CD14-positive monocyte (primary cell): ENCODE measurements at regions not wholly inside any gene's neighbourhood (a gene's known extent, or its start where the extent isn't known, plus 50 kb on each side); places are given as distances from the start of the nearest gene placed in this dataset.

ENCODE experiments used
- DNase-seq, 3 donors: peaks; one replicate each; pipeline ENCODE4 v3.0.0-alpha.2; 2011 to 2022
- H2AFZ ChIP-seq: 2 replicates; pipeline ENCODE4 v1.6.0; 2012; ENCODE audit warnings: mild to moderate bottlenecking, low read depth, low read length, inconsistent platforms; ENCODE audit not compliant: insufficient read depth, poor library complexity, severe bottlenecking
- H3K27ac ChIP-seq, 2 donors: 1 replicate in 1 of 2; 2 replicates in 1 of 2; pipeline ENCODE4 v1.5.1; 2012 to 2013; ENCODE audit warnings: low read length in 2 of 2, control low read depth in 1 of 2, inconsistent platforms in 1 of 2, low read depth in 1 of 2, mild to moderate bottlenecking in 1 of 2
- H3K27me3 ChIP-seq, 2 donors: one replicate each; pipeline versions ENCODE4 v1.6.0 to v1.6.1; 2011 to 2013; ENCODE audit warnings: low read length in 2 of 2; ENCODE audit not compliant: control insufficient read depth in 2 of 2, insufficient read depth in 2 of 2
- H3K36me3 ChIP-seq, 2 donors: replicated peaks in 1 of 2; 1 replicate in 1 of 2; 2 replicates in 1 of 2; pipeline versions ENCODE4 v1.5.1 to v1.6.1; 2012 to 2013; ENCODE audit warnings: low read length in 2 of 2, control low read depth in 1 of 2, inconsistent platforms in 1 of 2, mild to moderate bottlenecking in 1 of 2; ENCODE audit not compliant: insufficient read depth in 2 of 2, control insufficient read depth in 1 of 2
- H3K4me1 ChIP-seq, 2 donors: 1 replicate in 1 of 2; 2 replicates in 1 of 2; pipeline versions ENCODE4 v1.5.1 to v1.6.1; 2012 to 2013; ENCODE audit warnings: low read length in 2 of 2, control low read depth in 1 of 2, inconsistent platforms in 1 of 2, mild to moderate bottlenecking in 1 of 2, moderate library complexity in 1 of 2; ENCODE audit not compliant: insufficient read depth in 2 of 2, control insufficient read depth in 1 of 2
- H3K4me2 ChIP-seq: replicated peaks from 2 replicates; pipeline ENCODE3; 2012; ENCODE audit warnings: low read length, moderate library complexity, mild to moderate bottlenecking; ENCODE audit not compliant: poor library complexity, severe bottlenecking; ENCODE audit errors: extremely low read depth
- H3K4me3 ChIP-seq, 3 experiments: fragments of 200-600 bp in 1 of 3; sonication (generic) in 1 of 3; replicated peaks in 1 of 3; 1 replicate in 2 of 3; 2 replicates in 1 of 3; pipeline ENCODE4 v1.5.1; 2011 to 2013; ENCODE audit warnings: low read length in 3 of 3, mild to moderate bottlenecking in 3 of 3, control low read depth in 2 of 3, low read depth in 2 of 3, inconsistent platforms in 1 of 3, moderate library complexity in 1 of 3
- H3K79me2 ChIP-seq: 2 replicates; pipeline ENCODE4 v1.6.0; 2012; ENCODE audit warnings: mild to moderate bottlenecking, control low read depth, inconsistent platforms, low read length, moderate library complexity; ENCODE audit not compliant: insufficient read depth
- H3K9ac ChIP-seq: 2 replicates; pipeline ENCODE4 v1.6.0; 2017; ENCODE audit warnings: low read length, mild to moderate bottlenecking; ENCODE audit not compliant: insufficient read depth, poor library complexity, severe bottlenecking
- H3K9me3 ChIP-seq, 2 donors: replicated peaks in 1 of 2; 1 replicate in 1 of 2; 2 replicates in 1 of 2; pipeline versions ENCODE4 v1.5.1 to v1.6.1; 2012 to 2013; ENCODE audit warnings: low read length in 2 of 2, control low read depth in 1 of 2; ENCODE audit not compliant: control insufficient read depth in 1 of 2, insufficient read depth in 1 of 2
- H4K20me1 ChIP-seq: 2 replicates; pipeline ENCODE4 v1.6.0; 2012; ENCODE audit warnings: mild to moderate bottlenecking, low read length, control low read depth, moderate library complexity; ENCODE audit not compliant: insufficient read depth
- H3K27ac Mint-ChIP-seq, 7 donors: one replicate each; pipeline ENCODE4 v1.8.0; 2020; ENCODE audit warnings: mild to moderate bottlenecking in 7 of 7, mixed read lengths in 7 of 7, moderate library complexity in 6 of 7, inconsistent platforms in 2 of 7
- H3K27me3 Mint-ChIP-seq, 3 donors: one replicate each; pipeline ENCODE4 v1.8.0; 2021 to 2022; ENCODE audit warnings: low read depth in 3 of 3, mild to moderate bottlenecking in 3 of 3, mixed read lengths in 3 of 3, moderate library complexity in 3 of 3, inconsistent platforms in 1 of 3
- H3K36me3 Mint-ChIP-seq, 2 donors: one replicate each; pipeline ENCODE4 v1.8.0; 2020; ENCODE audit warnings: mixed read lengths in 2 of 2, inconsistent platforms in 1 of 2, mild to moderate bottlenecking in 1 of 2
- H3K4me1 Mint-ChIP-seq: one replicate; pipeline ENCODE4 v1.8.0; 2020; ENCODE audit warnings: mild to moderate bottlenecking, mixed read lengths
- H3K4me3 Mint-ChIP-seq, 2 donors: one replicate each; pipeline ENCODE4 v1.8.0; 2020; ENCODE audit warnings: mild to moderate bottlenecking in 2 of 2, mixed read lengths in 2 of 2, moderate library complexity in 1 of 2
- H3K9me3 Mint-ChIP-seq, 7 donors: one replicate each; pipeline ENCODE4 v1.8.0; 2020 to 2022; ENCODE audit warnings: mixed read lengths in 7 of 7, mild to moderate bottlenecking in 6 of 7, moderate library complexity in 6 of 7, inconsistent platforms in 2 of 7
- CTCF ChIP-seq: fragments of 200-600 bp; IDR thresholded peaks from one replicate; pipeline ENCODE4 v1.8.0; 2022; ENCODE audit warnings: antibody characterized with exemption, mild to moderate bottlenecking
- WGBS: methylation state at CpG from one replicate; pipeline ENCODE4 v1.1.5; 2013; ENCODE audit warnings: missing lambda C conversion rate; ENCODE audit not compliant: insufficient coverage; 5-methylcytosine and 5-hydroxymethylcytosine counted together
- intact Hi-C, 2 donors: fragments of 100-400 bp; cut with micrococcal nuclease; formaldehyde crosslinking; loops; one replicate each; pipeline versions ENCODE4 v1.15.0 to v1.15.1; 2023

- DNase-seq, result no peak
- Histone ChIP-seq H3K27me3 (no peaks in the 10 kb centered on the region), H3K4me1 (no peaks in the 10 kb centered on the region), H3K4me2 (no peak overlapping the region), H3K27ac (no peak overlapping the region), H2AFZ (no peak overlapping the region), H3K79me2 (no peaks in the 10 kb centered on the region), H4K20me1 (no peaks in the 10 kb centered on the region), H3K9ac (no peak overlapping the region), H3K4me3 (no peak overlapping the region), H3K36me3 (no peaks in the 10 kb centered on the region), H3K9me3 (peaks cover 0 to 3% of the 10 kb centered on the region in 2 donors)
- intact Hi-C loops, result no loop called here
- peaks cover 8% of the 10 kb centered on the region for H3K4me1 Mint-ChIP-seq
- no peak for TF ChIP-seq CTCF
- H3K27ac Mint-ChIP-seq, result no peak overlapping the region
- H3K27me3 Mint-ChIP-seq, result no peaks in the 10 kb centered on the region
- no peak overlapping the region for H3K4me3 Mint-ChIP-seq
- WGBS, result 90% methylated on average over 1 of the region's 1 CpG
- H3K36me3 Mint-ChIP-seq, result no peaks in the 10 kb centered on the region
- H3K9me3 Mint-ChIP-seq, result peaks cover 0 to 3% (median 0%) of the 10 kb centered on the region in 7 donors
These were observed 243.8 kb upstream of the PEX5L start for GRCh38 chr3:180280555-180280954.

- no peak overlapping the region for H3K4me2 ChIP-seq
- H3K4me3 Mint-ChIP-seq, result no peak overlapping the region
- no peak overlapping the region for H3K9ac ChIP-seq
- peaks cover 0 to 2% (median 0%) of the 10 kb centered on the region in 3 donors for H3K27me3 Mint-ChIP-seq
- no peak for DNase-seq
- peaks cover 0 to 3% (median 0%) of the 10 kb centered on the region in 7 donors for H3K9me3 Mint-ChIP-seq
- no peaks in the 10 kb centered on the region for H3K79me2 ChIP-seq
- no peaks in the 10 kb centered on the region for H4K20me1 ChIP-seq
- no peaks in the 10 kb centered on the region for H3K36me3 ChIP-seq
- no peaks in the 10 kb centered on the region for H3K36me3 Mint-ChIP-seq
- no peak overlapping the region for H2AFZ ChIP-seq
- no peak overlapping the region for H3K4me3 ChIP-seq
- H3K27me3 ChIP-seq, result no peaks in the 10 kb centered on the region
- peaks cover 0 to 3% of the 10 kb centered on the region in 2 donors for H3K9me3 ChIP-seq
- intact Hi-C loops, result no loop called here
- no peak overlapping the region for H3K27ac ChIP-seq
- no peaks in the 10 kb centered on the region for H3K4me1 ChIP-seq
- H3K27ac Mint-ChIP-seq, result no peak overlapping the region
- TF ChIP-seq CTCF, result no peak
- peaks cover 8% of the 10 kb centered on the region for H3K4me1 Mint-ChIP-seq
These were observed 245.6 kb upstream of the PEX5L start for GRCh38 chr3:180282386-180282785.
